BLaER1 treated with 17β-estradiol and CSF1 and Interleukin-3, amounts not matched to agents 10 nM and 100 nM (cell line): ENCODE measurements at regions not wholly inside any gene's neighbourhood (a gene's known extent, or its start where the extent isn't known, plus 50 kb on each side); places are given as distances from the start of the nearest gene placed in this dataset.

Experiments used
- H3K27ac ChIP-seq, 11 experiments: shearing (Covaris generic); formaldehyde crosslinking; 2 replicates each; pipeline ENCODE4 v1.8.1; 2022
- H3K27me3 ChIP-seq, 11 experiments: shearing (Covaris generic); formaldehyde crosslinking; 2 replicates each; pipeline ENCODE4 v1.8.1; 2022
- H3K36me3 ChIP-seq, 11 experiments: shearing (Covaris generic); formaldehyde crosslinking; 2 replicates each; pipeline ENCODE4 v1.8.1; 2022
- H3K4me1 ChIP-seq, 10 experiments: shearing (Covaris generic); formaldehyde crosslinking; 2 replicates each; pipeline ENCODE4 v1.8.1; 2022
- H3K4me2 ChIP-seq, 11 experiments: shearing (Covaris generic); formaldehyde crosslinking; 2 replicates each; pipeline ENCODE4 v1.8.1; 2022
- H3K4me3 ChIP-seq, 10 experiments: shearing (Covaris generic); formaldehyde crosslinking; 2 replicates each; pipeline ENCODE4 v1.8.1; 2022
- H3K9ac ChIP-seq, 11 experiments: shearing (Covaris generic); formaldehyde crosslinking; 2 replicates each; pipeline ENCODE4 v1.8.1; 2022
- H3K9me3 ChIP-seq, 11 experiments: shearing (Covaris generic); formaldehyde crosslinking; replicated peaks in 1 of 11; 2 replicates each; pipeline ENCODE4 v1.8.1; 2022
- H4K20me1 ChIP-seq, 11 experiments: shearing (Covaris generic); formaldehyde crosslinking; 2 replicates each; pipeline ENCODE4 v1.8.1; 2022
- Cebpa-rat ChIP-seq, 11 experiments: shearing (Covaris generic); IDR thresholded peaks; 2 replicates each; pipeline ENCODE4 v1.8.1; 2022

DNA sequence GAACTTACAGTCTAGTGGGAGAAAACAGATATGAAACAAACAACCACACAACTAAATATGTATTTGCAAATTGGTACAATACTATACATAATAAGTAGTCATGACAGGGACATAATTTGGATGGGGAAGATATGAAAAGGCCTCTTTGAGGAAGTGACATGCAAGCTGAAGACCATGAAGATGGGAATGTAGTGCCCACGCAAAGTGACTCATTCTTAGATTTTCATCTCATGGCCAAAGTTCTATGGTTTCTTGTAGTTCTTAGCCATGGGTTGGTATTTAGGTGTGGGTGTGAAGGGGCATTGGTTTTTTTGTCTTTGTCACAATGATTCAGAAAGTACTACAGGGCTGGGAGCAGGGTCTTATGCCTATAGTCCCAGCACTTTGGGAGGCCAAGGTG lies 105.4 kb upstream of the FAM78B start:
- no peak for TF ChIP-seq Cebpa-rat (IDR thresholded peaks at IDR 0.05)
- Histone ChIP-seq H4K20me1 (no peaks in the 10 kb centered on the region), H3K9me3 (peaks cover 5 to 17% (median 14%) of the 10 kb centered on the region in 11 experiments; a peak in 15 of 22 replicates), H3K4me3 (no peak overlapping the region), H3K4me1 (peaks cover 0 to 18% (median 0%) of the 10 kb centered on the region in 10 experiments; a peak in 4 of 20 replicates), H3K9ac (no peak overlapping the region), H3K27ac (no peak overlapping the region), H3K36me3 (no peaks in the 10 kb centered on the region), H3K4me2 (peak overlapping the region in 2 of 11 experiments; percentile 5 to 44; a peak in 4 of 22 replicates), H3K27me3 (no peaks in the 10 kb centered on the region)

DNA sequence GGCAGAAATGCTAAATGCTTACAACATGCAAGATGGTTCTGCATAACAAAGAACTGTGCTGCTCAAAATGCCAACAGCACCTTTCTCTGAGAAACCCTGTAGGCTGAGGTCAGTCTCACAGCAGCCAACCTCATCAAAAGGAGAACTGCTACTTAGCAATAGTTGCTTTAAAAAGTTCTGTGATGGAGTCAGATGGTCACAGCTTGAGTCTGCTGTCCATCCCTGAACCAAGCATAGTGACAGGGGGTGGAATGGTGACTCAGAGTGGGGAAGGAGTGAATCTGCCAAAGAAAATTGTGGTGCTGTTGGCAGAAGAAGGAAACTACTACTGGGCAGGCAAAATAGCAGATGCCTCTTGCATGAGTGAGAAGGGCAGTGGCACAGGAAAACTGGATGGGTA lies 106.0 kb upstream of the FAM78B start:
- no peak overlapping the region for H3K9ac ChIP-seq
- H3K9me3 ChIP-seq = peaks cover 8 to 24% (median 20%) of the 10 kb centered on the region in 11 experiments; a peak in 16 of 22 replicates
- H3K27me3 ChIP-seq = no peaks in the 10 kb centered on the region
- H3K27ac ChIP-seq = no peak overlapping the region
- H3K4me2 ChIP-seq = peak overlapping the region in 2 of 11 experiments; percentile 5 to 44; a peak in 3 of 22 replicates
- no peaks in the 10 kb centered on the region for H3K36me3 ChIP-seq
- H3K4me1 ChIP-seq = peaks cover 0 to 18% (median 0%) of the 10 kb centered on the region in 10 experiments; a peak in 4 of 20 replicates
- no peaks in the 10 kb centered on the region for H4K20me1 ChIP-seq
- H3K4me3 ChIP-seq = no peak overlapping the region
- no peak for TF ChIP-seq Cebpa-rat (IDR thresholded peaks at IDR 0.05)

GRCh38 chr1:166273618-166274017 lies 106.8 kb upstream of the FAM78B start:
- H3K9ac ChIP-seq = no peak overlapping the region
- no peaks in the 10 kb centered on the region for H4K20me1 ChIP-seq
- no peak overlapping the region for H3K4me3 ChIP-seq
- no peak for TF ChIP-seq Cebpa-rat (IDR thresholded peaks at IDR 0.05)
- no peak overlapping the region for H3K27ac ChIP-seq
- peaks cover 0 to 18% (median 0%) of the 10 kb centered on the region in 10 experiments; a peak in 4 of 20 replicates for H3K4me1 ChIP-seq
- H3K27me3 ChIP-seq = no peaks in the 10 kb centered on the region
- H3K36me3 ChIP-seq = no peaks in the 10 kb centered on the region
- peaks cover 11 to 28% (median 20%) of the 10 kb centered on the region in 11 experiments; a peak in 16 of 22 replicates for H3K9me3 ChIP-seq
- H3K4me2 ChIP-seq = no peak overlapping the region

DNA sequence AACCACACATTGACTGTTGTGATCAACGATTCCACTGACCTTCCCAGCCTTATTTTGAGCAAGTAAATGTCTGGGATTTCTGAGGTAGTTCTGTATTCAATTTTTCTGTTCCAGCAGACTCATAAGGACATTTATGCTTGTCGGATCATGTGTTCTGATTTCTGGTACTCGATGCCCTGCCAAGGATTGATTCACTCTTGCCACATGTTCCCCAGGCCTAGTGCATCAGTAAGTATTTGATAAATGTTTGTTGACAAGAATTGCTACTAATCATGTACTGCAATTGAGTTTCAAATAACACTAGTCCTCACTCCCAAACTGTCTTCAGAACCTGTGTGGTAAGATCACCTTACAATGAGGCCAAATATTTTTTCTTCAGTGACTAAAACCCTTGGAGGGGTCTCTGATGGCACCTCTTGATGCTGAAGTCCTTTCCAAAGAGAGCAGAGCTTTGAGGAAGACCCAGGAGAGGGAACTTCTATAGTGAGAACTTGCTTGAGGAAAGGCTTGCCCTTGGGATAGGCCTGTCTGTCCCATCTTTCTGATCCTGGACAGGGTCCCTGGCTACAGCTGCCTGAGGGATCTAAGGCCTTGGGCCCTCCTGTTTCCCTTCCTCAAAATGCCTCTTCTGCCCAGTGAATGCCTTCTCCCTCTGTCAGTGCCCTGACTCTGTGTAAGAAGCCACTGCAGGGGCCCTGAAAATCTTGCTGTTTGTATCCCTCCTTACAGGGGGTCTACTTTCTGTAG lies 115.8 kb upstream of the FAM78B start:
- Histone ChIP-seq H3K9ac (no peak overlapping the region), H3K4me3 (no peak overlapping the region), H3K27me3 (no peaks in the 10 kb centered on the region), H3K4me2 (peak overlapping the region in 1 of 11 experiments; percentile 8; a peak in 1 of 22 replicates), H3K36me3 (no peaks in the 10 kb centered on the region), H3K9me3 (peaks cover 0 to 7% (median 2%) of the 10 kb centered on the region in 11 experiments; a peak in 5 of 22 replicates), H3K4me1 (peaks cover 0 to 7% (median 0%) of the 10 kb centered on the region in 10 experiments; a peak in 2 of 20 replicates), H3K27ac (no peak overlapping the region), H4K20me1 (no peaks in the 10 kb centered on the region)
- no peak for TF ChIP-seq Cebpa-rat (IDR thresholded peaks at IDR 0.05)

DNA sequence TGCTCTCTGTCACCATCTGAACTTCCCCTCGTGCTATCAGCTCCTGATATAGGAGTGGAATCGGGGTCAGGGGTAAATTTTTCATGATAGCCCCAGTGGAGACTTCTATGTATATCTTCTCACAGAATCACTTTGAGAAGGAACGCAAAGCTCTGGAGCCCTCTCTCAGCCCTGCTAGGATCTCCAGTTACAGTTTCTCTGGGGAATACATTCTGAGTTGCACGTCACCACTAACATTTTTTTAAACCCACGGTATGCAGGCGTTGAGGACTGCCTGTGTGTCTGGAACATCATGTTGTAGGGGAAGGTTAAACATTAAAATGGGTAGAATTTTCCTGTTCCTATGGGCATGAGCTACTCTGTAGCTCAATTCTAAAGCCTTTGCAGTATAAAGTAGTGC lies 116.4 kb upstream of the FAM78B start:
- H3K36me3 ChIP-seq = no peaks in the 10 kb centered on the region

GRCh38 chr1:166283600-166283999 lies 116.8 kb upstream of the FAM78B start:
- Histone ChIP-seq H3K36me3 (no peaks in the 10 kb centered on the region), H3K4me3 (no peak overlapping the region)

More for the DNA sequence above, 116.4 kb upstream of the FAM78B start:
- peaks cover 0 to under 1% (median 0%) of the 10 kb centered on the region in 11 experiments; a peak in 1 of 22 replicates for H3K9me3 ChIP-seq
- no peak overlapping the region for H3K9ac ChIP-seq
- no peaks in the 10 kb centered on the region for H3K27me3 ChIP-seq
- no peak overlapping the region for H3K4me3 ChIP-seq
- H3K4me1 ChIP-seq = peaks cover 0 to 7% (median 0%) of the 10 kb centered on the region in 10 experiments; a peak in 2 of 20 replicates
- H3K4me2 ChIP-seq = peak overlapping the region in 2 of 11 experiments; percentile 2 to 8; a peak in 1 of 22 replicates
- no peak for TF ChIP-seq Cebpa-rat (IDR thresholded peaks at IDR 0.05)
- no peak overlapping the region for H3K27ac ChIP-seq
- H4K20me1 ChIP-seq = no peaks in the 10 kb centered on the region

GRCh38 chr1:166289309-166290050 lies 122.7 kb upstream of the FAM78B start:
- Histone ChIP-seq H3K4me1 (no peaks in the 10 kb centered on the region), H3K4me2 (no peak overlapping the region), H4K20me1 (no peaks in the 10 kb centered on the region), H3K27me3 (no peaks in the 10 kb centered on the region), H3K9ac (no peak overlapping the region), H3K4me3 (no peak overlapping the region), H3K27ac (no peak overlapping the region), H3K9me3 (peaks cover 0 to 4% (median 0%) of the 10 kb centered on the region in 11 experiments; a peak in 1 of 22 replicates), H3K36me3 (no peaks in the 10 kb centered on the region)
- no peak for TF ChIP-seq Cebpa-rat (IDR thresholded peaks at IDR 0.05)

More at GRCh38 chr1:166283600-166283999, 116.8 kb upstream of the FAM78B start:
- H3K27me3 ChIP-seq = no peaks in the 10 kb centered on the region
- H3K9me3 ChIP-seq = no peaks in the 10 kb centered on the region
- no peak overlapping the region for H3K9ac ChIP-seq
- no peak for TF ChIP-seq Cebpa-rat (IDR thresholded peaks at IDR 0.05)
- H3K27ac ChIP-seq = no peak overlapping the region
- H3K4me2 ChIP-seq = peak overlapping the region in 1 of 11 experiments; percentile 8; a peak in 1 of 22 replicates
- no peaks in the 10 kb centered on the region for H4K20me1 ChIP-seq
- peaks cover 0 to 7% (median 0%) of the 10 kb centered on the region in 10 experiments; a peak in 2 of 20 replicates for H3K4me1 ChIP-seq

GRCh38 chr1:166295656-166296055 lies 128.9 kb upstream of the FAM78B start:
- peaks cover 0 to 4% (median 0%) of the 10 kb centered on the region in 11 experiments; a peak in 1 of 22 replicates for H3K9me3 ChIP-seq
- H3K4me2 ChIP-seq = no peak overlapping the region
- H3K27me3 ChIP-seq = no peaks in the 10 kb centered on the region
- H3K36me3 ChIP-seq = no peaks in the 10 kb centered on the region
- no peak overlapping the region for H3K27ac ChIP-seq
- H3K4me3 ChIP-seq = no peak overlapping the region
- no peak for TF ChIP-seq Cebpa-rat (IDR thresholded peaks at IDR 0.05)
- no peaks in the 10 kb centered on the region for H4K20me1 ChIP-seq
- H3K4me1 ChIP-seq = no peaks in the 10 kb centered on the region
- no peak overlapping the region for H3K9ac ChIP-seq

- TF ChIP-seq Cebpa-rat (IDR thresholded peaks at IDR 0.05) = no peak
- Histone ChIP-seq H3K4me3 (no peak overlapping the region), H3K9ac (no peak overlapping the region), H3K4me1 (peaks cover 0 to under 1% (median 0%) of the 10 kb centered on the region in 10 experiments; a peak in 3 of 20 replicates), H3K9me3 (peaks cover 0 to 4% (median 0%) of the 10 kb centered on the region in 11 experiments; a peak in 1 of 22 replicates), H4K20me1 (no peaks in the 10 kb centered on the region), H3K36me3 (no peaks in the 10 kb centered on the region), H3K4me2 (no peak overlapping the region), H3K27me3 (no peaks in the 10 kb centered on the region), H3K27ac (no peak overlapping the region)
Observed at GRCh38 chr1:166297993-166298392, 131.2 kb upstream of the FAM78B start.
